ENCODE measurements at regions not wholly inside any gene's neighbourhood (a gene's known extent, or its start where the extent isn't known, plus 50 kb on each side); places are given as distances from the start of the nearest gene placed in this dataset.

DNA sequence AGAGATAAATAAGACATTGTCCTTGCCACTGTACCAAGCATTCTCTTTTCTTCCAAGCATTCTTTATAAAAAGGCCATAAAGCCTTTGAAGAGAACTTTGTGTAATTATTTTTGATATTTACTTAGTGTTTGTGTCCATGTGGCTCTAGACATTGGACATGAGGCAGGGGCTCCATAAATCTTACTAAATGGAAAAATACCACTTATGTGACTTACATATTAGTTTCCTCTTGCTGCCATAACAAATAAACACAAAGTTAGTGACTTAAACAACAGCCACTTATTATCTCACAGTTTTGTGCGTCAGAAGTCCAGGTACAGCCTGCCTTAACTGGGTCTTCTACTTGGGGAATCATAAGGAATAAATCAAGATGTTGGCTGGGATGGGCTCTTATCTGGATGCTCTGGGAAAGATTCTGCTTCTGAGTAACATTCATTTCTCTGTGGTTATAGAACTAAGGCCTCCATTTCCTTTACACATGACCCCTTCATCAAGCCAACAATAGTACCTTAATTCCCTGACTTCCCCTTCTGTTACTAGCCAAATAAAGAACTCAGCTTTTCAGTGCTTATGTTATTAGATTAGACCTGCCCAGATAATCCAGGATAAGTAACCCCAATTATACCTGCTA is 59.9 kb upstream of the COL8A1 start:
- TF ChIP-seq, protein P1, sequence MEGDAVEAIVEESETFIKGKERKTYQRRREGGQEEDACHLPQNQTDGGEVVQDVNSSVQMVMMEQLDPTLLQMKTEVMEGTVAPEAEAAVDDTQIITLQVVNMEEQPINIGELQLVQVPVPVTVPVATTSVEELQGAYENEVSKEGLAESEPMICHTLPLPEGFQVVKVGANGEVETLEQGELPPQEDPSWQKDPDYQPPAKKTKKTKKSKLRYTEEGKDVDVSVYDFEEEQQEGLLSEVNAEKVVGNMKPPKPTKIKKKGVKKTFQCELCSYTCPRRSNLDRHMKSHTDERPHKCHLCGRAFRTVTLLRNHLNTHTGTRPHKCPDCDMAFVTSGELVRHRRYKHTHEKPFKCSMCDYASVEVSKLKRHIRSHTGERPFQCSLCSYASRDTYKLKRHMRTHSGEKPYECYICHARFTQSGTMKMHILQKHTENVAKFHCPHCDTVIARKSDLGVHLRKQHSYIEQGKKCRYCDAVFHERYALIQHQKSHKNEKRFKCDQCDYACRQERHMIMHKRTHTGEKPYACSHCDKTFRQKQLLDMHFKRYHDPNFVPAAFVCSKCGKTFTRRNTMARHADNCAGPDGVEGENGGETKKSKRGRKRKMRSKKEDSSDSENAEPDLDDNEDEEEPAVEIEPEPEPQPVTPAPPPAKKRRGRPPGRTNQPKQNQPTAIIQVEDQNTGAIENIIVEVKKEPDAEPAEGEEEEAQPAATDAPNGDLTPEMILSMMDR (IDR thresholded peaks at IDR 0.05) = no peak
- no peak for TF ChIP-seq POLR2A (IDR thresholded peaks at IDR 0.05)
